HepG2 (cell line): ENCODE measurements at regions not wholly inside any gene's neighbourhood (a gene's known extent, or its start where the extent isn't known, plus 50 kb on each side); places are given as distances from the start of the nearest gene placed in this dataset.

Experiments used
- ATAC-seq: fragments of 200-7000 bp; cut with Tn5 transposase; 3 replicates; pipeline ENCODE4 v1.9.1; 2020; ENCODE audit warnings: mild to moderate bottlenecking, moderate library complexity
- BruUV-seq: library from RNA; stranded (reverse); fragments of 400-500 nt; replicated peaks from 2 replicates; lab custom pipeline; 2021; lab: Mats Ljungman, UMichigan
- CTCF ChIA-PET: fragments of 300-600 bp; formaldehyde crosslinking; extraction: SDS; loops from one replicate; lab custom pipeline; 2021; ENCODE audit warnings: low total read pairs, inconsistent platforms, low intra/inter-chr PET ratio; lab: Yijun Ruan, JAX
- POLR2A ChIA-PET: fragments of 350-600 bp; sonication (Branson Sonifier 250); formaldehyde crosslinking; loops from one replicate; lab custom pipeline; 2020; ENCODE audit warnings: antibody characterized with exemption, inconsistent platforms; lab: Yijun Ruan, JAX
- DNase-seq: peaks from one replicate; pipeline ENCODE4 v3.0.0-alpha.2; 2015; ENCODE audit warnings: low spot score
- FAIRE-seq: peaks from 3 replicates; lab custom pipeline; 2011; peaks lifted over from hg19 to GRCh38; lab: Jason Lieb, UNC
- H2AFZ ChIP-seq: one replicate; pipeline ENCODE4 v1.6.1; 2011; ENCODE audit warnings: low read length, inconsistent platforms
- H3K27ac ChIP-seq: fragments of 300-600 bp; 3 replicates; pipeline ENCODE4 v1.8.0; 2011; ENCODE audit warnings: mixed run types, mild to moderate bottlenecking, mixed read lengths, low read length, inconsistent platforms; ENCODE audit not compliant: insufficient read depth; ENCODE audit errors: extremely low read length
- H3K27me3 ChIP-seq, 2 experiments: fragments of 200-600 bp in 1 of 2; 2 replicates in 1 of 2; 3 replicates in 1 of 2; pipeline versions ENCODE4 v1.6.0 to v1.8.0; 2011; ENCODE audit warnings: low read length in 2 of 2, mild to moderate bottlenecking in 2 of 2, moderate library complexity in 2 of 2, inconsistent platforms in 1 of 2; ENCODE audit not compliant: insufficient read depth in 2 of 2, control insufficient read depth in 1 of 2
- H3K36me3 ChIP-seq, 2 experiments: fragments of 200-600 bp in 1 of 2; replicated peaks in 1 of 2; 2 replicates in 1 of 2; 3 replicates in 1 of 2; pipeline versions ENCODE4 v1.5.1 to v1.8.0; 2011; ENCODE audit warnings: low read length in 2 of 2, inconsistent platforms in 1 of 2; ENCODE audit not compliant: insufficient read depth in 2 of 2, control insufficient read depth in 1 of 2
- H3K4me1 ChIP-seq: 2 replicates; pipeline ENCODE4 v1.5.1; 2012; ENCODE audit warnings: low read length, inconsistent platforms; ENCODE audit not compliant: insufficient read depth
- H3K4me2 ChIP-seq: 2 replicates; pipeline ENCODE4 v1.6.0; 2011; ENCODE audit warnings: low read depth, low read length, inconsistent platforms
- H3K4me3 ChIP-seq, 3 experiments: fragments of 200-600 bp in 1 of 3; sonication (generic), shearing (Covaris generic) in 1 of 3; replicated peaks in 1 of 3; 2 replicates each; pipeline ENCODE4 v1.5.1; 2011 to 2016; ENCODE audit warnings: low read length in 3 of 3, inconsistent platforms in 2 of 3, low read depth in 2 of 3, mild to moderate bottlenecking in 2 of 3, control low read depth in 1 of 3, mixed read lengths in 1 of 3; ENCODE audit not compliant: insufficient read depth in 1 of 3
- H3K79me2 ChIP-seq: one replicate; pipeline ENCODE4 v1.6.1; 2011; ENCODE audit warnings: low read length, inconsistent platforms; ENCODE audit not compliant: insufficient read depth
- H3K9ac ChIP-seq: 2 replicates; pipeline ENCODE4 v1.6.0; 2011; ENCODE audit warnings: mild to moderate bottlenecking, low read depth, low read length, inconsistent platforms; ENCODE audit not compliant: insufficient read depth
- H3K9me3 ChIP-seq: 2 replicates; pipeline ENCODE4 v1.5.1; 2012; ENCODE audit warnings: mild to moderate bottlenecking, low read length
- H4K20me1 ChIP-seq: 2 replicates; pipeline ENCODE4 v1.6.0; 2011; ENCODE audit warnings: inconsistent platforms, mild to moderate bottlenecking, low read length, moderate library complexity; ENCODE audit not compliant: insufficient read depth
- ADNP ChIP-seq: sonication (generic); formaldehyde crosslinking; IDR thresholded peaks from 2 replicates; pipeline ENCODE4 v1.4.0; 2020; ENCODE audit warnings: missing genetic modification reagents
- EEA1 ChIP-seq: sonication (generic); formaldehyde crosslinking; IDR thresholded peaks from 2 replicates; pipeline ENCODE4 v1.5.1; 2020; ENCODE audit warnings: mild to moderate bottlenecking, missing genetic modification reagents, borderline replicate concordance
- ELF3 ChIP-seq: IDR thresholded peaks from 2 replicates; pipeline ENCODE4 v1.6.1; 2016; ENCODE audit warnings: missing genetic modification reagents, missing compliant biosample characterization
- HHEX ChIP-seq: IDR thresholded peaks from 2 replicates; pipeline ENCODE4 v1.6.1; 2016; ENCODE audit warnings: control low read depth
- HNRNPH1 ChIP-seq: fragments of 200-400 bp; formaldehyde crosslinking; optimal IDR thresholded peaks from 2 replicates; pipeline ENCODE3; 2017; ENCODE audit warnings: mild to moderate bottlenecking, low read depth, low read length
- MBD4 ChIP-seq: IDR thresholded peaks from 2 replicates; pipeline ENCODE4 v1.6.1; 2012; ENCODE audit warnings: low read length, inconsistent platforms, borderline replicate concordance
- SAFB2 ChIP-seq: sonication (generic); formaldehyde crosslinking; IDR thresholded peaks from 2 replicates; pipeline ENCODE4 v1.5.1; 2020; ENCODE audit warnings: missing genetic modification reagents, low read depth, mild to moderate bottlenecking, borderline replicate concordance
- SMAD9 ChIP-seq: sonication (generic); formaldehyde crosslinking; IDR thresholded peaks from 2 replicates; pipeline ENCODE4 v1.5.1; 2020; ENCODE audit warnings: mild to moderate bottlenecking, missing genetic modification reagents
- ZMAT5 ChIP-seq: sonication (generic); formaldehyde crosslinking; IDR thresholded peaks from 2 replicates; pipeline ENCODE4 v1.5.0; 2020; ENCODE audit warnings: mild to moderate bottlenecking, low read depth, missing genetic modification reagents, borderline replicate concordance
- ZNF432 ChIP-seq: sonication (generic); formaldehyde crosslinking; IDR thresholded peaks from 2 replicates; pipeline ENCODE4 v1.5.0; 2020; ENCODE audit warnings: missing genetic modification reagents, mild to moderate bottlenecking, borderline replicate concordance
- ZNF577 ChIP-seq: sonication (generic); formaldehyde crosslinking; IDR thresholded peaks from 2 replicates; pipeline ENCODE4 v1.4.0; 2020; ENCODE audit warnings: mild to moderate bottlenecking, low read depth, missing genetic modification reagents, borderline replicate concordance
- ZNF672 ChIP-seq: sonication (generic); formaldehyde crosslinking; IDR thresholded peaks from 2 replicates; pipeline ENCODE4 v1.8.1; 2022; ENCODE audit warnings: missing genetic modification reagents
- ZNF761 ChIP-seq: sonication (generic); formaldehyde crosslinking; conservative IDR thresholded peaks from 2 replicates; pipeline ENCODE4 v1.4.0; 2020; ENCODE audit warnings: mild to moderate bottlenecking, missing genetic modification reagents
- ZNF775 ChIP-seq: sonication (generic); formaldehyde crosslinking; IDR thresholded peaks from 2 replicates; pipeline ENCODE4 v1.4.0; 2020; ENCODE audit warnings: missing genetic modification reagents, mild to moderate bottlenecking, moderate library complexity, borderline replicate concordance
- WGBS: methylation state at CpG from one replicate; pipeline ENCODE4 v1.1.6; 2017; ENCODE audit warnings: low lambda C conversion rate; 5-methylcytosine and 5-hydroxymethylcytosine counted together
- in situ Hi-C: cut with HindIII; loops from 2 replicates; pipeline ENCODE4 v1.10.0; 2017; ENCODE audit warnings: low pct_unique_long_range_greater_than_20kb; ENCODE audit not compliant: extremely low pct_ligation_motif_present
- intact Hi-C: fragments of 100-400 bp; cut with micrococcal nuclease; formaldehyde crosslinking; loops from one replicate; pipeline ENCODE4 v1.10.0; 2022; ENCODE audit not compliant: unreplicated experiment
- TF ChIP-seq, protein P1 (sequence below): IDR thresholded peaks from 2 replicates; pipeline ENCODE4 v1.6.1; 2016; ENCODE audit warnings: control low read depth

- intact Hi-C loops, result no loop called here
- DNase-seq, result no peak
- TF ChIP-seq ZNF432 (CRISPR knock-in tag) (no peak), HNRNPH1 (no peak), SMAD9 (CRISPR knock-in tag) (no peak), ZNF761 (no peak), EEA1 (CRISPR knock-in tag) (no peak), MBD4 (no peak), ADNP (CRISPR knock-in tag) (no peak), ZNF577 (CRISPR knock-in tag) (no peak), SAFB2 (CRISPR knock-in tag) (no peak), ZNF672 (CRISPR knock-in tag) (no peak), HHEX (no peak), ZNF775 (CRISPR knock-in tag) (no peak), ELF3 (CRISPR knock-in tag) (no peak), ZMAT5 (CRISPR knock-in tag) (no peak)
- TF ChIP-seq, protein P1, sequence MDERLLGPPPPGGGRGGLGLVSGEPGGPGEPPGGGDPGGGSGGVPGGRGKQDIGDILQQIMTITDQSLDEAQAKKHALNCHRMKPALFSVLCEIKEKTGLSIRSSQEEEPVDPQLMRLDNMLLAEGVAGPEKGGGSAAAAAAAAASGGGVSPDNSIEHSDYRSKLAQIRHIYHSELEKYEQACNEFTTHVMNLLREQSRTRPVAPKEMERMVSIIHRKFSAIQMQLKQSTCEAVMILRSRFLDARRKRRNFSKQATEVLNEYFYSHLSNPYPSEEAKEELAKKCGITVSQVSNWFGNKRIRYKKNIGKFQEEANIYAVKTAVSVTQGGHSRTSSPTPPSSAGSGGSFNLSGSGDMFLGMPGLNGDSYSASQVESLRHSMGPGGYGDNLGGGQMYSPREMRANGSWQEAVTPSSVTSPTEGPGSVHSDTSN, result no peak
- TF ChIP-seq, all 625 proteins: peak for 0
- WGBS, result 29% methylated on average over 2 of the region's 2 CpGs
- no peaks in the 10 kb centered on the region for H3K9me3 ChIP-seq
- no peaks in the 10 kb centered on the region for H3K36me3 ChIP-seq
- H3K27me3 ChIP-seq, result no peaks in the 10 kb centered on the region
- BruUV-seq, result no TSS peak
- ChIA-PET POLR2A (no interaction called here), CTCF (no interaction called here)
- no peak for FAIRE-seq
- in situ Hi-C loops, result no loop called here
- no peak overlapping the region for H3K9ac ChIP-seq
- H2AFZ ChIP-seq, result no peak overlapping the region
- no peak overlapping the region for H3K4me2 ChIP-seq
- H3K79me2 ChIP-seq, result no peaks in the 10 kb centered on the region
- no peak overlapping the region for H3K4me3 ChIP-seq
- H4K20me1 ChIP-seq, result no peaks in the 10 kb centered on the region
- H3K27ac ChIP-seq, result no peak overlapping the region
- H3K4me1 ChIP-seq, result no peaks in the 10 kb centered on the region
- ATAC-seq, result no peak
Observed at GRCh38 chr1:87252406-87252805, 76.3 kb upstream of the LMO4 start.
